IPS-20b (cell line): ENCODE measurements at regions not wholly inside any gene's neighbourhood (a gene's known extent, or its start where the extent isn't known, plus 50 kb on each side); places are given as distances from the start of the nearest gene placed in this dataset.

Experiments
- H3K27ac ChIP-seq: one replicate; pipeline ENCODE4 v1.5.1; 2013; ENCODE audit warnings: low read length
- H3K27me3 ChIP-seq: 2 replicates; pipeline ENCODE4 v1.6.1; 2013; ENCODE audit warnings: mild to moderate bottlenecking, low read length, inconsistent platforms; ENCODE audit not compliant: insufficient read depth
- H3K36me3 ChIP-seq: 2 replicates; pipeline ENCODE4 v1.6.1; 2013; ENCODE audit warnings: low read depth, mild to moderate bottlenecking, inconsistent platforms, low read length, moderate library complexity; ENCODE audit not compliant: insufficient read depth
- H3K4me1 ChIP-seq: 2 replicates; pipeline ENCODE4 v1.6.1; 2013; ENCODE audit warnings: mild to moderate bottlenecking, control low read depth, inconsistent platforms, low read length, moderate library complexity; ENCODE audit not compliant: insufficient read depth
- H3K4me3 ChIP-seq: 2 replicates; pipeline ENCODE4 v1.5.1; 2013; ENCODE audit warnings: mild to moderate bottlenecking, low read length, inconsistent platforms
- H3K9ac ChIP-seq: 2 replicates; pipeline ENCODE4 v1.6.1; 2013; ENCODE audit warnings: low read depth, mild to moderate bottlenecking, inconsistent platforms, low read length, moderate library complexity
- H3K9me3 ChIP-seq: 2 replicates; pipeline ENCODE4 v1.6.1; 2013; ENCODE audit warnings: mild to moderate bottlenecking, low read depth, low read length, inconsistent platforms; ENCODE audit not compliant: insufficient read depth

DNA sequence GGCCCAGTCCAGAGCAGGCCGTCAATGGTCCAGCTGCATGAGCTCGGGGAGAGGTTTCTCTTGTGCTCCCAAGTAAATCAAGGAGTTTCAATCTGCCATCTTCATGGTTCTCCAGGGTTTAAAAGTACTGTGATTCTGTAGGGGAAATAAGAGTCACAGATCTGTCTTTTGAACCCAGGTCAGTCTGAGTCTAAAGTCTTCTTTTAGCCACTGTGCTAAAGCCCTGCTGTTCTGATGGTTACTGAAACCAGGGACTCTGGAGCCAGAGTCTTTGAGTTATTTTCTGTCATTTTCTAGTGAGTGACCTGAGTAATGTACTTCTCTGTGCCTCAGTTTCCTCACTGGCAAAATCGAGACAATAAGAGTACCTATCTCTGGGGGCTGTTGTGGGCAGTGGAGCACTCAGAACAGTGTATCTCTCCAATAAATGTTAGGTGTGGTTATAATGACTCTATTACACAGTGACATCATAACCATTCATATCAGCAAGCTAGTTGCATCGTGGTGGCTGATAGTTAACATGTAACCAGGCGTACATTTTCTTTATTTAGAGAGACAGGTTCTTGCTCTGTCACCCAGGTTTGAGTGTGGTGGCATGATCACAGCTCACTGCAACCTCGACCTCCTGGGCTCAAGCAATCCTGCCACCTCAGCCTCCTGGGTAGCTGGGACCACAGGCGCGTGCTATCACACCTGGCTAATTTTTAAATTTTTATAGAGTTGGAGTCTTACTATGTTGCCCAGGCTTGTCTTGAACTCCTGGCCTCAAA lies 74.6 kb upstream of the KCNG1 start:
- Histone ChIP-seq H3K4me1 (peaks cover 7% of the 10 kb centered on the region; the same call in 1 of the 2 replicates), H3K36me3 (no peaks in the 10 kb centered on the region), H3K4me3 (no peak overlapping the region), H3K9me3 (no peaks in the 10 kb centered on the region), H3K27me3 (no peaks in the 10 kb centered on the region), H3K27ac (no peak overlapping the region), H3K9ac (no peak overlapping the region)

DNA sequence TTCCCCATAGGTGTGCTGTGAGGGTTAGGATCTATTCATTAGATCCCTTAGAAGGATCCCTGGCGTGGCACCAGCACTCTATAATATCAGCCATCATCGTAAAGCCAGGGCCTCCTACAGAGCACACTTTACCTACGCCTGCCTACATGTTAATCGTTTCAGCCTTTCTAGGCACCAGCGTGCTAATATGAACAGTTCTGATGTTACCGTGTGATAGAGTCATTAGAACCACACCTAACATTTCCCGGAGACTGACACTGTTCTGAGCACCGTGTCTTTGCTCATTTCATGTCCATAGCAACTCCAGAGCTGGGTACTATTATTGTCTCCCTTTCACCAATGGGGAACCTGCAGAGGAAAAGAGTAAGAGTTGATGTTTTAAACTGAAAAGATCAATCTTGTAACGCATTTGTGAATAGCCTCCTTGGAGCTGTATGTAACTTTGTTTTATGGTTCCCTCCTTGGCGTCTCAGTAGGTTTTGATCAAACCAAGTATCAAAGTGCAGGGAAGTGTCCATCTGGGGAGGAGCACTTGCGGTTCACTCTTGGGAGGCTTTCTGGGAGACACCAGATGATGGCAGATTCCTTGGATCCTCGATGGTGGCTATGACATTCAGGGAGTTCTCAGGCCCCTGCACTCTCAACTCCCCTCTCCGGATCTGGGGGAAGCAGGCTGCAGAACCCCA lies 73.8 kb upstream of the KCNG1 start:
- H3K4me1 ChIP-seq, result peaks cover 14% of the 10 kb centered on the region; the same call in 1 of the 2 replicates
- H3K27me3 ChIP-seq, result no peaks in the 10 kb centered on the region

DNA sequence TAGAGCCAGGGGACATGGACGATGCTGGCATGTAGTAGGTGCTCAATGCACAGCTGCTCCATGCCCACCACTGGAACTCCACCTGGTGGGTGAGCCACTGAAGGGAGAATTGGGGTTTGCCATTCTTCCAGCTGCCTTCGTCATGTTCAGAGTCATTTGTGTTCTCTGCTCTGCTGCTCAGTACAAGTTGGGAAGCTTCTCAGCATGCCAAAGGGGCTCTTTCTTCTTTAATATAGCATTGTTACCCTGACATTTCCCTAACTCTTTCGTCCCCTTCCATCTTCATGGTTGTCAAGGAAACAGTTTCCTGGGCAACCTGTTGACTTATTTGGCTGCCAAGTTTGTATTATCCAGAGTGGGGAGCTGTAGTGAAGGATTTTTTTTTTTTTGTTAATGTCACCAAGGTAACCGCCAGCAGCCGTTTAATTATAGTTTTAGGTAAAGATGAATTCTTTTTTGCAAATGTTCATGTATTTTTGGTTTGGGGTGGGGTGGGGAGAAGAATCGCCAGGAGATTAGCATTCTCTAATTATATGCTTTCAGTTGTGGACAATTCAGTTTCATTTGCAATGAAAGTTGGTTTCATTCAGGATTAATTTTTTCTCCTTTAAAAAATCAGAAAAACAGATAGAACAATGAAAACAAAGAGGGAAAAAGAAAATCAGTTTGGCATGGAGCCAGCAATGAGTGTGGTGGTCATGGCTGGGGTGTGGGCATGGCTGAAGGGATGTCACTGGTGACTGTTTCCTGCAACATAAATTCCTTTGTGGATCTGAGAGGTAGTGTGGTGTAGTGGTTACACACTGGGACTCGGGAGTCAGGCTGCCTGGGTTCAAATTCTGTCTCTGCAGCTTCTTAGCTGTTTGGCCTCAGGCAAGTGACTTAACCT lies 73.0 kb upstream of the KCNG1 start:
- Histone ChIP-seq H3K36me3 (no peaks in the 10 kb centered on the region), H3K9me3 (no peaks in the 10 kb centered on the region), H3K9ac (no peak overlapping the region), H3K4me3 (no peak overlapping the region), H3K4me1 (peaks cover 15% of the 10 kb centered on the region; the same call in 1 of the 2 replicates), H3K27me3 (no peaks in the 10 kb centered on the region), H3K27ac (no peak overlapping the region)

More for the DNA sequence above, 73.8 kb upstream of the KCNG1 start:
- Histone ChIP-seq H3K27ac (no peak overlapping the region), H3K9me3 (no peaks in the 10 kb centered on the region), H3K36me3 (no peaks in the 10 kb centered on the region), H3K9ac (no peak overlapping the region), H3K4me3 (no peak overlapping the region)

- Histone ChIP-seq H3K27ac (no peak overlapping the region), H3K27me3 (0 out of 2 replicates have a peak, but pooled peaks cover 4% of the 10 kb centered on the region), H3K36me3 (no peaks in the 10 kb centered on the region), H3K9me3 (no peaks in the 10 kb centered on the region), H3K4me3 (no peak overlapping the region), H3K9ac (no peak overlapping the region), H3K4me1 (peaks cover 15% of the 10 kb centered on the region; the same call in 1 of the 2 replicates)
Observed at GRCh38 chr20:51094221-51094620, 71.3 kb upstream of the KCNG1 start.

GRCh38 chr20:51093240-51093763 lies 70.4 kb upstream of the KCNG1 start:
- Histone ChIP-seq H3K27me3 (0 out of 2 replicates have a peak, but pooled peaks cover 4% of the 10 kb centered on the region), H3K36me3 (no peaks in the 10 kb centered on the region), H3K9me3 (no peaks in the 10 kb centered on the region), H3K4me1 (peaks cover 15% of the 10 kb centered on the region; the same call in 1 of the 2 replicates), H3K27ac (no peak overlapping the region), H3K9ac (no peak overlapping the region), H3K4me3 (no peak overlapping the region)

- H3K36me3 ChIP-seq, result no peaks in the 10 kb centered on the region
- H3K4me3 ChIP-seq, result peak overlapping the region; percentile 43; the same call in 1 of the 2 replicates
- H3K9ac ChIP-seq, result peak overlapping the region; percentile 51; the same call in 1 of the 2 replicates
- H3K9me3 ChIP-seq, result no peaks in the 10 kb centered on the region
- H3K27me3 ChIP-seq, result 0 out of 2 replicates have a peak, but pooled peaks cover 4% of the 10 kb centered on the region
- peaks cover 16% of the 10 kb centered on the region; the same call in 1 of the 2 replicates for H3K4me1 ChIP-seq
- H3K27ac ChIP-seq, result no peak overlapping the region
Observed at GRCh38 chr20:51092338-51092737, 69.4 kb upstream of the KCNG1 start.

GRCh38 chr20:51091406-51092195 lies 68.7 kb upstream of the KCNG1 start:
- Histone ChIP-seq H3K4me1 (peaks cover 21% of the 10 kb centered on the region; the same call in 1 of the 2 replicates), H3K9me3 (no peaks in the 10 kb centered on the region), H3K27me3 (0 out of 2 replicates have a peak, but pooled peaks cover 4% of the 10 kb centered on the region), H3K4me3 (peak overlapping the region; percentile 43; the same call in 1 of the 2 replicates), H3K27ac (no peak overlapping the region), H3K9ac (peak overlapping the region; percentile 51; the same call in 1 of the 2 replicates), H3K36me3 (no peaks in the 10 kb centered on the region)

GRCh38 chr20:51089840-51090239 lies 66.9 kb upstream of the KCNG1 start:
- Histone ChIP-seq H3K27me3 (0 out of 2 replicates have a peak, but pooled peaks cover 4% of the 10 kb centered on the region), H3K36me3 (no peaks in the 10 kb centered on the region), H3K4me1 (peaks cover 26% of the 10 kb centered on the region; the same call in 1 of the 2 replicates), H3K27ac (no peak overlapping the region), H3K9ac (no peak overlapping the region), H3K9me3 (no peaks in the 10 kb centered on the region), H3K4me3 (no peak overlapping the region)

- Histone ChIP-seq H3K36me3 (no peaks in the 10 kb centered on the region), H3K9ac (no peak overlapping the region), H3K4me3 (no peak overlapping the region), H3K4me1 (peaks cover 30% of the 10 kb centered on the region; the same call in 1 of the 2 replicates), H3K27ac (no peak overlapping the region), H3K9me3 (no peaks in the 10 kb centered on the region), H3K27me3 (0 out of 2 replicates have a peak, but pooled peaks cover 4% of the 10 kb centered on the region)
Observed at GRCh38 chr20:51089272-51089781, 66.4 kb upstream of the KCNG1 start.

GRCh38 chr20:51087266-51087665 lies 64.4 kb upstream of the KCNG1 start:
- Histone ChIP-seq H3K36me3 (no peaks in the 10 kb centered on the region), H3K27ac (no peak overlapping the region), H3K9ac (no peak overlapping the region), H3K4me3 (no peak overlapping the region), H3K27me3 (peaks cover 4% of the 10 kb centered on the region; the same call in 1 of the 2 replicates), H3K4me1 (peaks cover 20% of the 10 kb centered on the region; the same call in 1 of the 2 replicates), H3K9me3 (no peaks in the 10 kb centered on the region)
